Stomach (tissue), 8 donors: ENCODE measurements at regions not wholly inside any gene's neighbourhood (a gene's known extent, or its start where the extent isn't known, plus 50 kb on each side); places are given as distances from the start of the nearest gene placed in this dataset.

Source experiments
- DNase-seq, 2 donors: peaks; one replicate each; pipeline versions ENCODE4 v3.0.0 to v3.0.0-alpha.2; 2013 to 2019
- H3K27ac ChIP-seq, 5 donors: fragments of 200-600 bp in 4 of 5; sonication (generic) in 4 of 5; one replicate each; pipeline ENCODE4 v1.5.1; 2013 to 2019; ENCODE audit warnings: mild to moderate bottlenecking in 1 of 5, moderate library complexity in 1 of 5
- H3K27me3 ChIP-seq, 3 donors: fragments of 200-600 bp; sonication (generic); one replicate each; pipeline ENCODE4 v1.5.1; 2017 to 2019; ENCODE audit warnings: mixed run types in 1 of 3
- H3K36me3 ChIP-seq, 4 donors: fragments of 200-600 bp; sonication (generic); 1 replicate in 3 of 4; 2 replicates in 1 of 4; pipeline ENCODE4 v1.5.1; 2016 to 2019
- H3K4me1 ChIP-seq, 4 donors: fragments of 200-600 bp; sonication (generic); one replicate each; pipeline ENCODE4 v1.5.1; 2016 to 2019
- H3K4me3 ChIP-seq, 4 donors: fragments of 200-600 bp; sonication (generic) in 3 of 4; one replicate each; pipeline ENCODE4 v1.5.1; 2016 to 2019; ENCODE audit warnings: mild to moderate bottlenecking in 1 of 4
- H3K9me3 ChIP-seq, 4 donors: fragments of 200-600 bp; sonication (generic); one replicate each; pipeline ENCODE4 v1.5.1; 2016 to 2019
- EP300 ChIP-seq: sonication (generic); formaldehyde crosslinking; IDR thresholded peaks from one replicate; pipeline ENCODE4 v1.6.1; 2017; ENCODE audit warnings: antibody characterized with exemption
- POLR2A ChIP-seq, 4 donors: fragments of 450-650 bp; IDR thresholded peaks; one replicate each; pipeline ENCODE4 v1.6.1; 2016; ENCODE audit warnings: antibody characterized with exemption in 4 of 4, control low read depth in 2 of 4, mild to moderate bottlenecking in 1 of 4, moderate library complexity in 1 of 4
- POLR2AphosphoS5 ChIP-seq, 3 donors: sonication (generic); formaldehyde crosslinking; IDR thresholded peaks; one replicate each; pipeline ENCODE4 v1.6.1; 2016; ENCODE audit warnings: antibody characterized with exemption in 3 of 3
- WGBS, 5 donors: extraction: QIAGEN DNeasy Blood & Tissue Kit in 3 of 5; methylation state at CpG; one replicate each; pipeline versions ENCODE4 v1.1.5 to v1.1.7; 2013 to 2018; 5-methylcytosine and 5-hydroxymethylcytosine counted together
- intact Hi-C: fragments of 100-400 bp; cut with DNase I; formaldehyde crosslinking; loops from one replicate; pipeline ENCODE4 v1.15.1; 2023; ENCODE audit warnings: low total_unique reads
- TF ChIP-seq, protein P1 (sequence below), 7 experiments: fragments of 450-650 bp in 4 of 7; fragments of 200-600 bp in 3 of 7; sonication (generic) in 3 of 7; IDR thresholded peaks; one replicate each; pipeline ENCODE4 v1.5.1; 2016 to 2019; ENCODE audit warnings: antibody characterized with exemption in 7 of 7, control low read depth in 2 of 7, mild to moderate bottlenecking in 1 of 7
- donor health status: healthy with polysubstance abuse.
- donor health status: Bipolar disorder and iron deficiency.
- donor health status: healthy.

DNA sequence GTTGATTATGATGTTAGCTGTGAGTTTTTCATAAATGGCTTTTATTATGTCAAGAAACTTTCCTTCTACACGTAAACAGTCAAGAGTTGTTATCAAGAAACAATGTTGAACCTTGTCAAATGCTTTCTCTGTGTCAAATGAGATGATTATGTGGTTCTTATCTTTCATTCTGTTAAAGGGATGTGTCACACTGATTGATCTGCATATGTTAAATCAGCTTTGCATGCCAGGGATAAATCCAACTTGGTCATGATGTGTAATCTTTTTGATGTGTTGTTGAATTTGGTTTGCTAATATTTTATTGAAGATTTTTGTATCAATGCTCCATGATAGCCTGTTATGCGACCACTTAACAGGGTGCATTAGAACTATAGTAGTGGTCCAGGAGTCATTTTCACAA is 107.3 kb downstream of the C1QL2 start:
- no peaks in the 10 kb centered on the region for H3K36me3 ChIP-seq
- WGBS, 5 donors, result 37 to 57% (median 52%) methylated on average over 2 of the region's 2 CpGs
- H3K9me3 ChIP-seq, result peaks cover 0 to 26% (median 18%) of the 10 kb centered on the region in 4 donors
- peaks cover 0 to 11% (median 0%) of the 10 kb centered on the region in 3 donors for H3K27me3 ChIP-seq
- TF ChIP-seq POLR2A (IDR thresholded peaks at IDR 0.05) (no peak), EP300 (no peak), POLR2AphosphoS5 (IDR thresholded peaks at IDR 0.05) (no peak)
- TF ChIP-seq, protein P1, sequence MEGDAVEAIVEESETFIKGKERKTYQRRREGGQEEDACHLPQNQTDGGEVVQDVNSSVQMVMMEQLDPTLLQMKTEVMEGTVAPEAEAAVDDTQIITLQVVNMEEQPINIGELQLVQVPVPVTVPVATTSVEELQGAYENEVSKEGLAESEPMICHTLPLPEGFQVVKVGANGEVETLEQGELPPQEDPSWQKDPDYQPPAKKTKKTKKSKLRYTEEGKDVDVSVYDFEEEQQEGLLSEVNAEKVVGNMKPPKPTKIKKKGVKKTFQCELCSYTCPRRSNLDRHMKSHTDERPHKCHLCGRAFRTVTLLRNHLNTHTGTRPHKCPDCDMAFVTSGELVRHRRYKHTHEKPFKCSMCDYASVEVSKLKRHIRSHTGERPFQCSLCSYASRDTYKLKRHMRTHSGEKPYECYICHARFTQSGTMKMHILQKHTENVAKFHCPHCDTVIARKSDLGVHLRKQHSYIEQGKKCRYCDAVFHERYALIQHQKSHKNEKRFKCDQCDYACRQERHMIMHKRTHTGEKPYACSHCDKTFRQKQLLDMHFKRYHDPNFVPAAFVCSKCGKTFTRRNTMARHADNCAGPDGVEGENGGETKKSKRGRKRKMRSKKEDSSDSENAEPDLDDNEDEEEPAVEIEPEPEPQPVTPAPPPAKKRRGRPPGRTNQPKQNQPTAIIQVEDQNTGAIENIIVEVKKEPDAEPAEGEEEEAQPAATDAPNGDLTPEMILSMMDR (IDR thresholded peaks at IDR 0.05), result no peak
- no peak overlapping the region for H3K4me3 ChIP-seq
- intact Hi-C loops, result no loop called here
- H3K27ac ChIP-seq, result no peak overlapping the region
- no peaks in the 10 kb centered on the region for H3K4me1 ChIP-seq
- DNase-seq, result no peak

DNA sequence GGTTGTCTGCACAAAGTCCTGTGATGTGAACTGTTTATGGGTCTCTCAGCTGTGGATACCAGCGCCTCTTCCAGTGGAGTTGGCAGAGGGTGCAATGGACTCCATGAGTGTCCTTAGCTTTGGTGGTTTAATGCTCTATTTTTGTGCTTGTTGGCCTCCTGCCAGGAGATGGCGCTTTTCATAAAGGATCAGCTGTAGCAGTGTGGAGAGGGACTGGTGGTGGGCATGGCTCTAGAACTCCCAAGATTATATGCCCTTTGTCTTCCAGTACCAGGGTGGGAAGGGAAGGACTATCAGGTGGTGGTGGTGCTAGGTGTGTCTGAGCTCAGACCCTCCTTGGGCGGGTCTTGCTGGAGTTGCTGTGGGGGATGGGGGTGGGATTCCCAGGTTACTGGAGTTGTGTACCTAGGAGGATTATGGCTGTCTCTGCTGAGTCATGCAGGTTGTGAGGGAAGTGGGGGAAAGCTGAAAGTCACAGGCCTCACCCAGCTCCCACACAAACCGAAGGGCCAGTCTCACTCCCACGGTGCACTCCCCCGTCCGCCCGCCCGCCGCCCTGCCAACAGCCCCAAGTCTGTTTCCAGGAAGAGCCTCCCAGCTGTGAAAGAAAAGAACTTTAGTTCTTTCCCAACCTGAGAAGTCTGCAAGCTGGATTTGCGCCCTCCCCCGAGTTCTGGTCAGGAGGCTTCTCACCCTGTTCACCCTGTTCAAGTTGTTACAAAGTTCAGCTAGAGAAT is 108.1 kb downstream of the MARCO start:
- DNase-seq, result peak in 1 of 2 donors; percentile 25
- H3K4me3 ChIP-seq, result no peak overlapping the region
- TF ChIP-seq, protein P1 (IDR thresholded peaks at IDR 0.05), result no peak
- TF ChIP-seq EP300, result no peak

More for the DNA sequence above, 108.1 kb downstream of the MARCO start:
- WGBS, 5 donors, result 51 to 84% (median 73%) methylated on average over 11 to 12 of the region's 12 CpGs
- peaks cover 0 to 16% (median 11%) of the 10 kb centered on the region in 4 donors for H3K9me3 ChIP-seq
- intact Hi-C loops, result no loop called here
- H3K27ac ChIP-seq, result no peak overlapping the region
- no peaks in the 10 kb centered on the region for H3K36me3 ChIP-seq
- H3K4me1 ChIP-seq, result no peaks in the 10 kb centered on the region
- peaks cover 0 to 11% (median 0%) of the 10 kb centered on the region in 3 donors for H3K27me3 ChIP-seq
